ENCODE measurements at regions not wholly inside any gene's neighbourhood (a gene's known extent, or its start where the extent isn't known, plus 50 kb on each side); places are given as distances from the start of the nearest gene placed in this dataset.

- Histone ChIP-seq H3K27ac (peak overlapping the region in 1 of 2 donors; percentile 54), H3K9me3 (no peaks in the 10 kb centered on the region), H3K27me3 (no peaks in the 10 kb centered on the region), H3K4me3 (no peak overlapping the region), H3K4me1 (no peaks in the 10 kb centered on the region), H3K36me3 (no peaks in the 10 kb centered on the region)
- intact Hi-C loops (cut with DNase I; ENCODE audit: low total_unique reads) = loop anchor here (5.0 kb wide), 1 partner anchor 100 kb away; no protein-coding TSS in a partner anchor
- TF ChIP-seq CTCF (IDR thresholded peaks at IDR 0.05) = no peak
- DNase-seq (ENCODE audit: low spot score in 2 of 2) = no peak
Measured at GRCh38 chr6:132202574-132202973, 198.7 kb downstream of the MOXD1 start.

GRCh38 chr6:132199343-132199742, 201.9 kb downstream of the MOXD1 start:
- DNase-seq (ENCODE audit: low spot score in 2 of 2) = no peak
- H3K27ac ChIP-seq = peak overlapping the region in 1 of 2 donors; percentile 1
- TF ChIP-seq POLR2A (IDR thresholded peaks at IDR 0.05) = no peak
- no peak for TF ChIP-seq CTCF (IDR thresholded peaks at IDR 0.05)
- no peak for TF ChIP-seq POLR2AphosphoS5 (IDR thresholded peaks at IDR 0.05)
- H3K27me3 ChIP-seq = no peaks in the 10 kb centered on the region
- H3K36me3 ChIP-seq = no peaks in the 10 kb centered on the region
- no peaks in the 10 kb centered on the region for H3K4me1 ChIP-seq
- intact Hi-C loops (cut with DNase I; ENCODE audit: low total_unique reads) = no loop called here
- no peaks in the 10 kb centered on the region for H3K9me3 ChIP-seq
- peak overlapping the region in 1 of 3 donors; percentile 23 for H3K4me3 ChIP-seq

- TF ChIP-seq CTCF (IDR thresholded peaks at IDR 0.05) (no peak), POLR2A (IDR thresholded peaks at IDR 0.05) (no peak), POLR2AphosphoS5 (IDR thresholded peaks at IDR 0.05) (no peak)
- Histone ChIP-seq H3K36me3 (no peaks in the 10 kb centered on the region), H3K4me1 (no peaks in the 10 kb centered on the region)
Measured at GRCh38 chr6:132198896-132199295, 202.4 kb downstream of the MOXD1 start.

GRCh38 chr6:132198040-132198439, 203.2 kb downstream of the MOXD1 start:
- H3K9me3 ChIP-seq = no peaks in the 10 kb centered on the region
- H3K27ac ChIP-seq = no peak overlapping the region
- H3K27me3 ChIP-seq = no peaks in the 10 kb centered on the region
- no peaks in the 10 kb centered on the region for H3K4me1 ChIP-seq
- TF ChIP-seq POLR2A (IDR thresholded peaks at IDR 0.05) (no peak), CTCF (IDR thresholded peaks at IDR 0.05) (no peak), POLR2AphosphoS5 (IDR thresholded peaks at IDR 0.05) (no peak)
- H3K36me3 ChIP-seq = no peaks in the 10 kb centered on the region
- DNase-seq (ENCODE audit: low spot score in 2 of 2) = no peak
- intact Hi-C loops (cut with DNase I; ENCODE audit: low total_unique reads) = no loop called here
- no peak overlapping the region for H3K4me3 ChIP-seq

More at GRCh38 chr6:132198896-132199295, 202.4 kb downstream of the MOXD1 start:
- intact Hi-C loops (cut with DNase I; ENCODE audit: low total_unique reads) = no loop called here
- Histone ChIP-seq H3K9me3 (no peaks in the 10 kb centered on the region), H3K27me3 (no peaks in the 10 kb centered on the region), H3K4me3 (no peak overlapping the region), H3K27ac (peak overlapping the region in 1 of 2 donors; percentile 32)
- DNase-seq (ENCODE audit: low spot score in 2 of 2) = no peak

GRCh38 chr6:132194529-132194928, 206.7 kb downstream of the MOXD1 start:
- no peak for TF ChIP-seq POLR2A (IDR thresholded peaks at IDR 0.05)
- TF ChIP-seq CTCF (IDR thresholded peaks at IDR 0.05) = no peak
- TF ChIP-seq POLR2AphosphoS5 (IDR thresholded peaks at IDR 0.05) = no peak
- peaks cover 0 to 5% of the 10 kb centered on the region in 2 donors for H3K4me1 ChIP-seq
- H3K36me3 ChIP-seq = no peaks in the 10 kb centered on the region
- DNase-seq (ENCODE audit: low spot score in 2 of 2) = no peak
- H3K27me3 ChIP-seq = no peaks in the 10 kb centered on the region
- no peak overlapping the region for H3K27ac ChIP-seq
- H3K4me3 ChIP-seq = no peak overlapping the region
- intact Hi-C loops (cut with DNase I; ENCODE audit: low total_unique reads) = no loop called here
- H3K9me3 ChIP-seq = no peaks in the 10 kb centered on the region
